HFFc6 (cell line): ENCODE measurements at regions not wholly inside any gene's neighbourhood (a gene's known extent, or its start where the extent isn't known, plus 50 kb on each side); places are given as distances from the start of the nearest gene placed in this dataset.

ENCODE experiments used
- DNase-seq: peaks from one replicate; pipeline ENCODE4 v3.0.0-alpha.2; 2018
- H3K27ac Mint-ChIP-seq: 2 replicates; pipeline ENCODE4 v1.8.0; 2020; ENCODE audit warnings: mild to moderate bottlenecking, mixed read lengths
- H3K27me3 Mint-ChIP-seq: 2 replicates; pipeline ENCODE4 v1.8.0; 2021; ENCODE audit warnings: mild to moderate bottlenecking, moderate library complexity, mixed read lengths; ENCODE audit not compliant: insufficient read depth
- H3K36me3 Mint-ChIP-seq: 2 replicates; pipeline ENCODE4 v1.8.0; 2021; ENCODE audit warnings: low read depth, mixed read lengths
- H3K4me1 Mint-ChIP-seq: 2 replicates; pipeline ENCODE4 v1.8.0; 2020; ENCODE audit warnings: low read depth, mixed read lengths
- H3K4me3 Mint-ChIP-seq: 2 replicates; pipeline ENCODE4 v1.8.0; 2020; ENCODE audit warnings: mild to moderate bottlenecking, moderate library complexity, mixed read lengths
- H3K9me3 Mint-ChIP-seq: 2 replicates; pipeline ENCODE4 v1.8.0; 2020; ENCODE audit warnings: mild to moderate bottlenecking, mixed read lengths
- CTCF ChIP-seq: fragments of 200-600 bp; sonication (generic); IDR thresholded peaks from 2 replicates; pipeline ENCODE4 v1.5.0; 2021; ENCODE audit warnings: antibody characterized with exemption, mild to moderate bottlenecking

DNA sequence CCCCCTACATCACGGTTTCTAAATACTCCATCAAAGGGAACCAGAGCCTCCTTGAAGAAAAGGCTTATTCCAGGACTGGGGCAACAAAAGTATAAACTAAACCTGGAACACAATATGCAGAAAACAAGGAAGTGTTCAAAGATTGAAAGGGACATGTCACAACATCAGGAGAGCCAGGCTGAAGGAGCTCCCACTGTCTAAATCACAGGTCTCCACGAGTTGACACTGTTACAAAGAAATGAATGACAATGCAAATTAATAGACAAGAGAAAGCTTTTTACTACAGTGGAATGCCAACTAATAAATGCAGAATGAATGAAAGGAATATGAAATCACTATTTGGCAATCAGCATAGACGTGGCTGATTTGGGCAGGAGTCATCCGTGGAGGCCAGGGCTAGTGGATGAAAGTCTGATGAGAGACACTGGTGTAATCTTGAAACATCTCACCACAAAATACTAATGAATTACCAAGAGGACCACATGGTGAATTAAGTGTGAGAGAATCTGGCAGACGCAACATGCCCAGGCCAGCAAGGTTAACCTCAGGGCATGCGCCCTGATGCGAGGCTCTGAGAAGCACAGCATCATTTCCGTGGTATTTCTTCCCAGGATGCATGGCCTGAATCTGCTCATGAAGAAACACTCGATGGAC, 123.8 kb upstream of the TJP1 start:
- DNase-seq = peak; percentile 70
- Mint-ChIP-seq H3K36me3 (peaks cover 2% of the 10 kb centered on the region; the same call in 1 of the 2 replicates), H3K4me1 (peaks cover 26% of the 10 kb centered on the region), H3K9me3 (no peaks in the 10 kb centered on the region), H3K27me3 (peaks cover 3% of the 10 kb centered on the region), H3K27ac (peak overlapping the region; percentile 34), H3K4me3 (no peak overlapping the region)
- TF ChIP-seq CTCF = no peak

- peaks cover 26% of the 10 kb centered on the region for H3K4me1 Mint-ChIP-seq
- H3K36me3 Mint-ChIP-seq = peaks cover 9% of the 10 kb centered on the region
- H3K27ac Mint-ChIP-seq = no peak overlapping the region
- no peaks in the 10 kb centered on the region; the same call in 1 of the 2 replicates for H3K27me3 Mint-ChIP-seq
- no peak overlapping the region for H3K4me3 Mint-ChIP-seq
- no peak for DNase-seq
- TF ChIP-seq CTCF = no peak
- H3K9me3 Mint-ChIP-seq = 0 out of 2 replicates have a peak, but pooled peaks cover 3% of the 10 kb centered on the region
Observed at GRCh38 chr15:29944925-29945324, 122.7 kb upstream of the TJP1 start.

DNA sequence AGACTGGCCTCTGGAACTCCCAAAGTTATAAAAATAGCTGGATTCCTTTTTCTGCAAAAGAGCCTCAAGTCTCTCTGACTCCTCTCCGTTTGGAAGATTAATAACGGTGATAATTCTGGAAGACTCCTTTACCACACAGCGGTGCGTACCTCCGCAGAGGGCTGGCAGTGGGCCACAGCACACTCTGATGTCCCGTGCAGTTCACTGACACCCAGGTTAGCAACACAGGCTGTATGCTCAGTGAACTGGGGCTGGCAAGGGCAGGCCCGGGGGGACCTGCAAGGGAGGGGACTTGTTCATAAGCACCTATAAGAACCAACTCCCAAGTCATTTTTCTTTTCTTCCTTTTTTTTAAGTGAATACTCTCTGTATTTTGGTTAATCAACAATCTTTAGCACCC, 120.3 kb upstream of the TJP1 start:
- Mint-ChIP-seq H3K27me3 (no peaks in the 10 kb centered on the region; the same call in 1 of the 2 replicates), H3K9me3 (peaks cover 11% of the 10 kb centered on the region), H3K27ac (no peak overlapping the region)

DNA sequence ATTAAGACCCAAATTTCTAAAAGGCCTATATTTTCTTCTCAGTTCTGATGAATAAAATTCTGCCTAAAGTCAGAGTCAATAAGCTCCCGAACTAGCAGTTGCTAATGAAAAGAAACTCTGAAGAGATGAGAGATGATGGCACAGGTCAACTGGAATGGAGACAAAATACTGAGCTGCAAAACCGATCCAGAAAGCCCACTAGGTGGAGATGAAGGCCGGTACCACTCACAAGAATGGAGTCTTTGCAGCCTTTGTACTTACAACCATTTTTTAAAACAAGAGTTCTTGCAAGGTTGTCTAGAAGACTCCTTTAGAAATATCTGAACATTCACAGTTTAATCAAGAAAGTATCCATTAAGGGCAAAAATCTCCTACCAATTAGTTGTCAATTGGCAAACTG, 119.9 kb upstream of the TJP1 start:
- Mint-ChIP-seq H3K4me3 (no peak overlapping the region), H3K36me3 (peaks cover 17% of the 10 kb centered on the region), H3K4me1 (peaks cover 51% of the 10 kb centered on the region), H3K9me3 (peaks cover 11% of the 10 kb centered on the region), H3K27ac (no peak overlapping the region), H3K27me3 (no peaks in the 10 kb centered on the region; the same call in 1 of the 2 replicates)
- TF ChIP-seq CTCF = peak; percentile 67
- no peak for DNase-seq

More for the DNA sequence above, 120.3 kb upstream of the TJP1 start:
- no peak overlapping the region for H3K4me3 Mint-ChIP-seq
- no peak for TF ChIP-seq CTCF
- no peak for DNase-seq
- H3K4me1 Mint-ChIP-seq = peaks cover 47% of the 10 kb centered on the region
- H3K36me3 Mint-ChIP-seq = peaks cover 17% of the 10 kb centered on the region

DNA sequence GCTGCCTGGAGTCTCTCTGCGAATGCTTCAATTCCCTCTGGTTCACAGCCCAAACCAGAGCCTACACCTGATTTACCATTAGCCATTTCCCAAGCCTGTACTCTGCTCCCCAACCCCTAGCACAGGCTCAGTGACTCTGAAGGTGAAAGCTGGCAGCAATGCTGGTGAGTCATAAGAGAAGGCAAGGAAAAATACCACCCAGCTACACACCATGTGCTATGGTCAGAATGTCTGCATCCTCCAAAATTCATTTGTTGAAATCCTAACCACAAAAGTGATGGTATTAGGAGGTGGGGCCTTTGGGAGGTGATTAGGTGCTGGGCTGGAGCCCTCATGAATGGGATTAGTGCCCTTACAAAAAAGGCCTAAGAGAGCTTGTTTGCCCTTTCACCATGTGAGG, 117.1 kb upstream of the TJP1 start:
- H3K36me3 Mint-ChIP-seq = peaks cover 17% of the 10 kb centered on the region
- H3K27me3 Mint-ChIP-seq = no peaks in the 10 kb centered on the region; the same call in 1 of the 2 replicates
- H3K4me1 Mint-ChIP-seq = peaks cover 51% of the 10 kb centered on the region
- DNase-seq = no peak
- H3K27ac Mint-ChIP-seq = no peak overlapping the region
- TF ChIP-seq CTCF = no peak
- peaks cover 11% of the 10 kb centered on the region for H3K9me3 Mint-ChIP-seq
- H3K4me3 Mint-ChIP-seq = no peak overlapping the region
